IPS-18c (cell line): ENCODE measurements at regions not wholly inside any gene's neighbourhood (a gene's known extent, or its start where the extent isn't known, plus 50 kb on each side); places are given as distances from the start of the nearest gene placed in this dataset.
"Not testable (repeated sequence)": the region's sequence is repeated elsewhere in the genome, so short reads cannot be mapped to it uniquely, and the experiment has no call there.

Experiments used
- H3K4me3 ChIP-seq: 2 replicates; pipeline ENCODE4 v1.7.0; 2013; ENCODE audit warnings: low read depth, mild to moderate bottlenecking, low read length, moderate library complexity; ENCODE audit not compliant: insufficient read depth
- H3K9me3 ChIP-seq: one replicate; pipeline ENCODE4 v1.6.1; 2013; ENCODE audit warnings: mild to moderate bottlenecking, low read length, moderate library complexity; ENCODE audit not compliant: control insufficient read depth, insufficient read depth

- H3K4me3 ChIP-seq, H3K9me3 ChIP-seq: not testable (repeated sequence)
Measured at GRCh38 chr20:48440261-48440660, 387.5 kb downstream of the PREX1 start.

GRCh38 chr20:48437146-48437545 is 390.7 kb downstream of the PREX1 start:
- H3K9me3 ChIP-seq = no peaks in the 10 kb centered on the region

GRCh38 chr20:48436609-48437008 is 391.2 kb downstream of the PREX1 start:
- H3K9me3 ChIP-seq, H3K4me3 ChIP-seq: not testable (repeated sequence)

More at GRCh38 chr20:48437146-48437545, 390.7 kb downstream of the PREX1 start:
- H3K4me3 ChIP-seq = no peak overlapping the region

GRCh38 chr20:48433178-48433577 is 394.6 kb downstream of the PREX1 start:
- Histone ChIP-seq H3K4me3 (no peak overlapping the region), H3K9me3 (peaks cover 7% of the 10 kb centered on the region)

DNA sequence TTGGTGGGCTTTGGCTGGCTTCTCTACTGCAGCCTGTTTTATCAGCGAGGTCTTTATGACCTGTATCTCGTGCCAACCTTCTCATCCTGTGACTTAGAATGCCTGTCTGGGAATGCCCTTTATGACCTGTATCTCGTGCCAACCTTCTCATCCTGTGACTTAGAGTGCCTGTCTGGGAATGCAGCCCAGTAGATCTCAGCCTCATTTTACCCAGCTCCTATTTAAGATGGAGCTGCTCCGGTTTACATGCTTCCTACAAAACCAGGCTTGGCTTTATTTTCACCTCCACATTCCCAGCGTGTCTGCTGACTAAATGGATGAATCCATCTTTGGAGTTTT is 395.3 kb downstream of the PREX1 start:
- Histone ChIP-seq H3K4me3 (0 out of 2 replicates have a peak overlapping the region, but pooled peaks have one; percentile 1), H3K9me3 (peaks cover 7% of the 10 kb centered on the region)

DNA sequence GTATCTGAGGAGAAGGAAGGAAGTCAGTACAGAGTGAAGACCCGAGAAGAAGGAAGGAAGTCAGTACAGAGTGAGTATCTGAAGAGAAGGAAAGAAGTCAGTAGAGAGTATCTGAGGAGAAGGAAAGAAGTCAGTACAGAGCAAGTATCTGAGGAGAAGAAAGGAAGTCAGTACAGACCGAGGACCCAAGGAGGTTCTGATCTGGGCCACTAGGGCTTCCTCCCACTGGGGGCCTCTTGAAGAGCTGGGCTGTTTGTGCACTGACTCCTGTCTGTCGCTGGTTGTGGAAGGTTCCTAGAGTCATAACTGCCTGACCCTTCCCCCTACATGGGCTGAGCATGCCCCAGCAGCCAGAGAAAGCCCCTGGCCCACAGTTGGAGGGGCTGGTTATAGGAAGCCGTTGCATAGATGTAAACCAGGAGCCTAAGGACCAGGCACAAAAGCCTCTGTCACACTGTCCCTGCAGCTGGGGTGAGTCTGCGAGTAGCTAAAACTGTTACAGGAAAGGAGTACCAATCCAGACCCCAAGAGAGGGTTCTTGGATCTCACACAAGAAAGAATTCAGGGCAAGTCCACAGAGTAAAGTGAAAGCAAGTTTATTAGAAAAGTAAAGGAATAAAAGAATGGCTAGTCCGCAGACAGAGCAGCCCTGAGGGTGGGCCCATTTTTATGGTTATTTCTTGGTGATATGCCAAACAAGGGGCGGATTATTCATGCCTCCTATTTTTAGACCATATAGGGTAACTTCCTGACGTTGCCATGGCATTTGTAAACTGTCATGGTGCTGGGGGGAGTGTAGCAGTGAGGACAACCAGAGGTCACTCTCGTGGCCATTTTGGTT is 395.9 kb downstream of the PREX1 start:
- Histone ChIP-seq H3K4me3 (no peak overlapping the region), H3K9me3 (peaks cover 7% of the 10 kb centered on the region)

GRCh38 chr20:48426630-48427029 is 401.2 kb downstream of the PREX1 start:
- peaks cover 7% of the 10 kb centered on the region for H3K9me3 ChIP-seq
- H3K4me3 ChIP-seq = no peak overlapping the region

DNA sequence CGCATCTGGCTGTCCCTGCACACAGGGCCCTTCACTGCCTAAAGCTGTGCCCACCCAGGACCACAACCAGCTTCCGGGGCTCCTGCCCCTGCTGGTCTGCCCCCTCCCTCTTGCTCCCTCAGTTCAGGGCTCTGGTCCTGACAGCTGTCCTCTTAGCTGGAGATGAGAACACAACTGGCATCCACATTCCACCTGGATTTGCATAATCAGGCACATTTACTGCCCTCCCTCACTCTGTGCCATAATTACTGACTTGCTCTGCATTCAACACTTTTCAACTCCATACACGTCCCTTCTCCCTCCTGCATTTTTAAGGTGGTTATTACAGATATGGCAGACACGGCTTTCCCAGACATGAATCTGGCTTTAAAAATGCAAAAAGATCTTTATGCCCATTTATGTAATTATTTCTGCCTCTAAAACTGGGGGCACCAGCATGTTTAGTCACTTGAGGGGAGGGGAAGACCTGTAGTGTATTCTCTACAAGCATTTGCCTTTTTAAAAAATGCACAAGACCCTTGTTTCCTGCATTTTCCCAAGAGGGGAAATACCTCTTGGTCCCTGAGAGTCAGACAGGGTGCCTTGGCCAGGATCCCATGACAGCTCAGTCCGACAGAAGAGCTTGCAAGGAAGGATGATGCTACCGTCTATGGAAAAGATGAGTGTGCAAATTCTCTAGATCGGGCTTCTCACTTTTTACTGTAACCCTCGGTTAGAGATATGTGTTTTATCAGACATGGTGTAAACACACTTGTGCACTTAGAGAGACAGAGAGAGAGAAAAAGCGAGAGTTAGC is 401.8 kb downstream of the PREX1 start:
- peaks cover 7% of the 10 kb centered on the region for H3K9me3 ChIP-seq
- H3K4me3 ChIP-seq = no peak overlapping the region

DNA sequence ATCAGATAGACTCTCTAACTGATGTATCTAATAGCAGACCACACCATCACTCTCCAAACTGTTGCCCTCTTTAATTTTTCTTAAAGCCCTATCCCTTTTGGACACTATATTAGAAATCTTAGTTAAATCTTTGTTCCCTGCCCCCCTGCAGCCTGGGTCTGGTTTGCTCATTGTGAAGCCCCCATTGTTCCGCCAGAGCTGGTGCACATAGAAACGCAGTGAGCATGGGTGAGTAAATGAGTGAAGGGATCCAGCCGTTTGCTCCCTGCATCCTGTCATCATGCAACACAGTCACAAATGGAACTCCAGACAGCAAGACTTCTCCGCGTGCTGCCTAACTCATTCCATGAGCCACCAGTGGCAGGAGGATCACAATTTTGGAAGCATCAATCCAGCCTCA is 402.5 kb downstream of the PREX1 start:
- no peak overlapping the region for H3K4me3 ChIP-seq
- peaks cover 7% of the 10 kb centered on the region for H3K9me3 ChIP-seq

DNA sequence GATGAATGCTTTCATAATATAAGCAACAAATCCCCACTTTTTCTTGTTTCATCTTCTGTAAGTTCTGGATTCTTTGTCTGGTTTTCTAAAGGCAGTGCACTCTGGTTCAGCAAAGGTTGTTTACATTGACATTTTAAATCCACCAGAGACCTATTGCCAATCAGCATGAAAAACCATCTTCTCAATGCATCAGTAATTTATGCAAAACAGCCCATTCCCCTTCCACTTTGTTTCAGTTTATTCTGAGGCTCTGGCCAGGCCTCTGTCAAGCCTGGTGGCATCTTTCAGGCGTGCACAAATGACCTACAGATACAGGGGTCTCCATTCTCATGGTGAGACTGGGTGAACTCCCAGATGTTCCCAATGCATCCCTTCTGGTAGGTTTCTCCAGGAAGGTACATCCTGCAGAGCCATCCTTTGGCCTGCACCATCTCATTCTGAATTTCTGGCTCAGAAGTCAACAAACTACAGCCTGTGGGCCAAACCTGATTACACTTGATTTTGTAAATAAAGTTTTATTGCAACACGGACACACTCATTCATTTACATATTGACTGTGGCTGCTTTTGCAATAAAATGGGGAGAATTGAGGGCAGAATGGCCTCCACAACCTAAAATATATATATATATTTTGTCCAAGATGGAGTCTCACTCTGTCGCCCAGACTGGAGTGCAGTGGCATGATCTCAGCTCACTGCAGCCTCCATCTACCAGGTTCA is 405.4 kb downstream of the PREX1 start:
- H3K9me3 ChIP-seq = no peaks in the 10 kb centered on the region
- no peak overlapping the region for H3K4me3 ChIP-seq

- Histone ChIP-seq H3K4me3 (no peak overlapping the region), H3K9me3 (no peaks in the 10 kb centered on the region)
Measured at GRCh38 chr20:48421547-48421946, 406.3 kb downstream of the PREX1 start.

- no peak overlapping the region for H3K4me3 ChIP-seq
- no peaks in the 10 kb centered on the region for H3K9me3 ChIP-seq
Measured at GRCh38 chr20:48420176-48420575, 407.6 kb downstream of the PREX1 start.

GRCh38 chr20:48419173-48419572 is 408.6 kb downstream of the PREX1 start:
- Histone ChIP-seq H3K4me3 (no peak overlapping the region), H3K9me3 (no peaks in the 10 kb centered on the region)

DNA sequence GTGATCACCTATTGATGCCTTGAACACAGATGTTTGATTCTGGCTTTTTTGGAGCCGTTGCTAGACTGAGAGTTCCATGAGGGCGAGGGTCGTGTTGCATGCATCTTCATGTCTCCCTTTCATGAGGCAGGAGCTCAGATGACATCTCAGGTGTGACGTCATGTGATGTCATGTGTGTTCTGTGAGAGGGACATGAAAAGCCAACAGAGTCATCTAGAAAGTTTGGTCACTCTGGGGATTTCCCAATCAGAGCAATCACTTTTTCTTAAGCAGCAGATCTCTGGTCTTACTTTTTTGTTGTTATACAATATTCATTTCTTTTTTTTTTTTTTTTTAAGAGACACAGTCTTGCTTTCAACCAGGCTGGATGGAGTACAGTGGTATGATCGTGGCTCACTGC is 411.8 kb downstream of the PREX1 start:
- H3K4me3 ChIP-seq = no peak overlapping the region
- no peaks in the 10 kb centered on the region for H3K9me3 ChIP-seq

DNA sequence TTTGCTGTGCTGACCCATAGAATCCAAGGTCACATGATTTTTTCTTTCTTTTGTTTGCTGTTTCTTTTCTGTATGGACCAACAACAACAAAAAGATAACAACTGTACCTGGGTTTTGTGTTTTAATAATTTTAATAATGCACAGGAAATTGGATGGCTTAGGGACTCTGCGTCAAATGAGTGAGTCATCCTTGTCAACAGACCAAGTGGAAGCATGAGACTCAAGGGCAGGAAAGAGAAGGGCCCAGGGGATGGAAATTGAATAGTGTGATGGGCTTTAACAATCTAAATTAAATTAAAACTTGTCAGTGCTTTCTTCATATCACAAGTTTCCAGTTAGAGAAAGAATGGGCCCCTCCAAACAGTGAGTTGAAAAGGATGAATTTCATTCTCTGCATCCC is 413.0 kb downstream of the PREX1 start:
- Histone ChIP-seq H3K9me3 (no peaks in the 10 kb centered on the region), H3K4me3 (no peak overlapping the region)

- no peak overlapping the region for H3K4me3 ChIP-seq
- no peaks in the 10 kb centered on the region for H3K9me3 ChIP-seq
Measured at GRCh38 chr20:48411919-48412522, 415.8 kb downstream of the PREX1 start.

DNA sequence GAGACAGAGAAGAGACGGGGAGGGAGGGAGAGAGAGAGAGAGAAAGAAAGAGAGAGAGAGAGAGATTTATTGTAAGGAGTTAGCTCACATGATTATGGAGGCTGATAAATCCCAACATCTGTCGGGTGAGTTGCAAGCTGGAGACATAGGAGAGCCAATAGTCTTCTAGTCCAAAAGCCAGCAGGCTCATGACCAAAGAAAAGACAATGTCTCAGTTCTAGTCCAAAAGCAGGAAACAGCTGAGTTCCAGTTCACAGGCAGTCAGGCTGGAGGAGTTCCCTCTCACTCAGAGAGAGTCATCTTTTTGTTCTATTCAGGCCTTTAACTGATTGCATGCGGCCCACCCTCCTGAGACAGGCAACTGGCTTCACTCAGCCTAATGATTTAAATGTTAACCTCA is 416.6 kb downstream of the PREX1 start:
- Histone ChIP-seq H3K9me3 (no peaks in the 10 kb centered on the region), H3K4me3 (no peak overlapping the region)
